HepG2 (cell line): ENCODE measurements at regions not wholly inside any gene's neighbourhood (a gene's known extent, or its start where the extent isn't known, plus 50 kb on each side); places are given as distances from the start of the nearest gene placed in this dataset.

Experiments
- ATAC-seq: fragments of 200-7000 bp; cut with Tn5 transposase; 3 replicates; pipeline ENCODE4 v1.9.1; 2020; ENCODE audit warnings: mild to moderate bottlenecking, moderate library complexity
- BruUV-seq: library from RNA; stranded (reverse); fragments of 400-500 nt; replicated peaks from 2 replicates; lab custom pipeline; 2021; lab: Mats Ljungman, UMichigan
- CTCF ChIA-PET: fragments of 300-600 bp; formaldehyde crosslinking; extraction: SDS; loops from one replicate; lab custom pipeline; 2021; ENCODE audit warnings: low total read pairs, inconsistent platforms, low intra/inter-chr PET ratio; lab: Yijun Ruan, JAX
- POLR2A ChIA-PET: fragments of 350-600 bp; sonication (Branson Sonifier 250); formaldehyde crosslinking; loops from one replicate; lab custom pipeline; 2020; ENCODE audit warnings: antibody characterized with exemption, inconsistent platforms; lab: Yijun Ruan, JAX
- DNase-seq: peaks from one replicate; pipeline ENCODE4 v3.0.0-alpha.2; 2015; ENCODE audit warnings: low spot score
- FAIRE-seq: peaks from 3 replicates; lab custom pipeline; 2011; peaks lifted over from hg19 to GRCh38; lab: Jason Lieb, UNC
- H2AFZ ChIP-seq: one replicate; pipeline ENCODE4 v1.6.1; 2011; ENCODE audit warnings: low read length, inconsistent platforms
- H3K27ac ChIP-seq: fragments of 300-600 bp; 3 replicates; pipeline ENCODE4 v1.8.0; 2011; ENCODE audit warnings: mixed run types, mild to moderate bottlenecking, mixed read lengths, low read length, inconsistent platforms; ENCODE audit not compliant: insufficient read depth; ENCODE audit errors: extremely low read length
- H3K27me3 ChIP-seq, 2 experiments: fragments of 200-600 bp in 1 of 2; 2 replicates in 1 of 2; 3 replicates in 1 of 2; pipeline versions ENCODE4 v1.6.0 to v1.8.0; 2011; ENCODE audit warnings: low read length in 2 of 2, mild to moderate bottlenecking in 2 of 2, moderate library complexity in 2 of 2, inconsistent platforms in 1 of 2; ENCODE audit not compliant: insufficient read depth in 2 of 2, control insufficient read depth in 1 of 2
- H3K36me3 ChIP-seq, 2 experiments: fragments of 200-600 bp in 1 of 2; replicated peaks in 1 of 2; 2 replicates in 1 of 2; 3 replicates in 1 of 2; pipeline versions ENCODE4 v1.5.1 to v1.8.0; 2011; ENCODE audit warnings: low read length in 2 of 2, inconsistent platforms in 1 of 2; ENCODE audit not compliant: insufficient read depth in 2 of 2, control insufficient read depth in 1 of 2
- H3K4me1 ChIP-seq: 2 replicates; pipeline ENCODE4 v1.5.1; 2012; ENCODE audit warnings: low read length, inconsistent platforms; ENCODE audit not compliant: insufficient read depth
- H3K4me2 ChIP-seq: 2 replicates; pipeline ENCODE4 v1.6.0; 2011; ENCODE audit warnings: low read depth, low read length, inconsistent platforms
- H3K4me3 ChIP-seq, 3 experiments: fragments of 200-600 bp in 1 of 3; sonication (generic), shearing (Covaris generic) in 1 of 3; replicated peaks in 1 of 3; 2 replicates each; pipeline ENCODE4 v1.5.1; 2011 to 2016; ENCODE audit warnings: low read length in 3 of 3, inconsistent platforms in 2 of 3, low read depth in 2 of 3, mild to moderate bottlenecking in 2 of 3, control low read depth in 1 of 3, mixed read lengths in 1 of 3; ENCODE audit not compliant: insufficient read depth in 1 of 3
- H3K79me2 ChIP-seq: one replicate; pipeline ENCODE4 v1.6.1; 2011; ENCODE audit warnings: low read length, inconsistent platforms; ENCODE audit not compliant: insufficient read depth
- H3K9ac ChIP-seq: 2 replicates; pipeline ENCODE4 v1.6.0; 2011; ENCODE audit warnings: mild to moderate bottlenecking, low read depth, low read length, inconsistent platforms; ENCODE audit not compliant: insufficient read depth
- H3K9me3 ChIP-seq: 2 replicates; pipeline ENCODE4 v1.5.1; 2012; ENCODE audit warnings: mild to moderate bottlenecking, low read length
- H4K20me1 ChIP-seq: 2 replicates; pipeline ENCODE4 v1.6.0; 2011; ENCODE audit warnings: inconsistent platforms, mild to moderate bottlenecking, low read length, moderate library complexity; ENCODE audit not compliant: insufficient read depth
- CREB1 ChIP-seq, 2 experiments: fragments of 450-650 bp in 1 of 2; IDR thresholded peaks; 2 replicates each; pipeline ENCODE4 v1.6.1; 2016 to 2017; ENCODE audit warnings: control low read depth in 1 of 2, mild to moderate bottlenecking in 1 of 2, missing compliant biosample characterization in 1 of 2, missing genetic modification characterization in 1 of 2
- EZH2 ChIP-seq: conservative IDR thresholded peaks from 2 replicates; pipeline ENCODE4 v1.6.1; 2012; ENCODE audit warnings: mild to moderate bottlenecking, low read depth, low read length, moderate library complexity
- MED8 ChIP-seq: sonication (generic); formaldehyde crosslinking; IDR thresholded peaks from 2 replicates; pipeline ENCODE4 v1.8.1; 2023; ENCODE audit warnings: mild to moderate bottlenecking, missing genetic modification reagents; ENCODE audit not compliant: insufficient replicate concordance
- PPARG ChIP-seq: conservative IDR thresholded peaks from 2 replicates; pipeline ENCODE4 v1.6.1; 2016; ENCODE audit warnings: missing biosample characterization, missing genetic modification reagents
- PRMT3 ChIP-seq: sonication (generic); formaldehyde crosslinking; IDR thresholded peaks from 2 replicates; pipeline ENCODE4 v1.8.1; 2022; ENCODE audit warnings: low read depth, mild to moderate bottlenecking, moderate library complexity, missing genetic modification reagents, borderline replicate concordance
- PTBP1 ChIP-seq: fragments of 200-400 bp; formaldehyde crosslinking; IDR thresholded peaks from 2 replicates; pipeline ENCODE4 v1.6.1; 2018; ENCODE audit warnings: low read length, low read depth; ENCODE audit not compliant: poor library complexity, severe bottlenecking
- SMARCC2 ChIP-seq: fragments of 450-650 bp; IDR thresholded peaks from 2 replicates; pipeline ENCODE4 v1.6.1; 2017; ENCODE audit warnings: antibody characterized with exemption, mild to moderate bottlenecking
- SP5 ChIP-seq: IDR thresholded peaks from 2 replicates; pipeline ENCODE4 v1.6.1; 2016; ENCODE audit warnings: low read depth, borderline replicate concordance
- ZNF563 ChIP-seq: sonication (generic); formaldehyde crosslinking; IDR thresholded peaks from 2 replicates; pipeline ENCODE4 v1.8.0; 2022; ENCODE audit warnings: mild to moderate bottlenecking, moderate library complexity, missing genetic modification reagents
- ZNF780A ChIP-seq: sonication (generic); formaldehyde crosslinking; IDR thresholded peaks from 2 replicates; pipeline ENCODE4 v1.8.0; 2022; ENCODE audit warnings: mild to moderate bottlenecking, missing genetic modification reagents, moderate library complexity
- ZSCAN12 ChIP-seq: sonication (generic); formaldehyde crosslinking; IDR thresholded peaks from 2 replicates; pipeline ENCODE4 v1.9.0; 2021; ENCODE audit warnings: mild to moderate bottlenecking, missing genetic modification reagents
- WGBS: methylation state at CpG from one replicate; pipeline ENCODE4 v1.1.6; 2017; ENCODE audit warnings: low lambda C conversion rate; 5-methylcytosine and 5-hydroxymethylcytosine counted together
- in situ Hi-C: cut with HindIII; loops from 2 replicates; pipeline ENCODE4 v1.10.0; 2017; ENCODE audit warnings: low pct_unique_long_range_greater_than_20kb; ENCODE audit not compliant: extremely low pct_ligation_motif_present
- intact Hi-C: fragments of 100-400 bp; cut with micrococcal nuclease; formaldehyde crosslinking; loops from one replicate; pipeline ENCODE4 v1.10.0; 2022; ENCODE audit not compliant: unreplicated experiment

- no peak overlapping the region for H3K4me3 ChIP-seq
- no TSS peak for BruUV-seq
- no peak overlapping the region for H3K4me2 ChIP-seq
- H3K27me3 ChIP-seq, result peaks cover 6 to 54% of the 10 kb centered on the region in 2 experiments
- CTCF ChIA-PET, result no interaction called here
- peak; percentile 15 for FAIRE-seq
- no peaks in the 10 kb centered on the region for H4K20me1 ChIP-seq
- H3K9ac ChIP-seq, result no peak overlapping the region
- no peak overlapping the region for H3K27ac ChIP-seq
- TF ChIP-seq MED8, result no peak
- no peak for TF ChIP-seq PTBP1
- no peak for TF ChIP-seq ZNF780A (CRISPR knock-in tag)
- 0 out of 2 replicates have a peak, but pooled peaks have one; percentile 2 for TF ChIP-seq CREB1 (IDR thresholded peaks at IDR 0.05)
- no peak for TF ChIP-seq CREB1 (CRISPR knock-in tag; IDR thresholded peaks at IDR 0.05)
- TF ChIP-seq ZSCAN12, result no peak
- no peak for TF ChIP-seq SMARCC2
- no peak for TF ChIP-seq SP5
- TF ChIP-seq PPARG, result no peak
- no peak for TF ChIP-seq PRMT3
- 0 out of 2 replicates have a peak, but pooled peaks have one; percentile 60 for TF ChIP-seq EZH2
- TF ChIP-seq ZNF563 (CRISPR knock-in tag), result no peak
- TF ChIP-seq, all 625 proteins: peak for 2
- 12% methylated on average over 3 of the region's 3 CpGs for WGBS
- POLR2A ChIA-PET, result no interaction called here
- Histone ChIP-seq H3K4me1 (no peaks in the 10 kb centered on the region), H3K9me3 (no peaks in the 10 kb centered on the region), H3K79me2 (no peaks in the 10 kb centered on the region), H3K36me3 (no peaks in the 10 kb centered on the region), H2AFZ (no peak overlapping the region)
- ATAC-seq (no peak), DNase-seq (no peak)
- intact Hi-C loops, result no loop called here
- in situ Hi-C loops, result no loop called here
These were observed 174.0 kb downstream of the THBS2 start for GRCh38 chr6:169079650-169080049.
